ENCODE measurements at regions not wholly inside any gene's neighbourhood (a gene's known extent, or its start where the extent isn't known, plus 50 kb on each side); places are given as distances from the start of the nearest gene placed in this dataset.

- no peak for TF ChIP-seq EZH2 (IDR thresholded peaks at IDR 0.05; ENCODE audit: borderline replicate concordance, low read depth, low read length, severe bottlenecking)
- TF ChIP-seq CTCF (IDR thresholded peaks at IDR 0.05; ENCODE audit: borderline replicate concordance, extremely low read depth, low read length, poor library complexity, severe bottlenecking): no peak
Measured at GRCh38 chr1:18573170-18573569, 57.5 kb upstream of the PAX7 start.

Data from DND-41 (cell line).